IPS-NIHi7 (cell line): ENCODE measurements at regions not wholly inside any gene's neighbourhood (a gene's known extent, or its start where the extent isn't known, plus 50 kb on each side); places are given as distances from the start of the nearest gene placed in this dataset.

ENCODE experiments used
- DNase-seq: peaks from one replicate; pipeline ENCODE4 v3.0.0; 2012; ENCODE audit warnings: mixed read lengths; ENCODE audit errors: extremely low spot score

DNA sequence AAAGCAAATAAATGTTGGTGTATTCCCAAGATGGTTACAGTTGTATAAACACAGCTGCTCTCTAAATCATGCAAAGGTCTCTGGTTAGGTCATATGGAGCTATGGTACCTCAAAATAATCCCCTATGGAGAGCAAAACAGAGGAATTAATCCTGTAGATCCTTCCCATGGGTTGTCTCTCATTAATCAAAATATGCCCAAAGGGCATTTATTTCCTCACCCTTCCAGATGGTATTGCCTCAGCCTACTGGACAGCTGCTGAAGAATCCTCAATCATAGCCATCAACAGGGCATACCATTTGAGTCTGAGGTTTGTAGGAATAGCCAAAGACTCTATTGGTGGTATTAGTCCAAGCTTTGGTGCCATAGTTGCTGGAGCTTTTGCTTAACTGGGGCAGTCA lies 360.9 kb downstream of the RPL10L start:
- no peak for DNase-seq

DNA sequence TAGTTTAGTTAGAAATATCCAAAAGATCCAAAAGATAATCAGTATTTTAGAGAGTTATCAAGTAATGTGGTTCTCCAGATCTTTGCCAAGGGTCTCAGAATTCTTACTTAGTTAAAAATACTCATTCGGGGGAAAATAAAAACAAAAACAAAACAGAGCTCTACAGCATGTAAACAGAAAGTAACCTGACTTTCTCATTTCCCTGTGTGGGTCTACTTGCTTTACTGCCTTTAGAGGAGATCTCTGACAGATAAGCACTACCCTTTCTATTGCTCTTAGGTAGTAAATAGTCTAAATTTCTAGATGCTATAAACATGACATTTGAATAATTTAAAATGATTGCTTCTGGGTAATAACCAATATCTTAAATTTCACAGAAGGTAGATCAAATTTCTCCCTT lies 371.8 kb downstream of the RPL10L start:
- no peak for DNase-seq

DNA sequence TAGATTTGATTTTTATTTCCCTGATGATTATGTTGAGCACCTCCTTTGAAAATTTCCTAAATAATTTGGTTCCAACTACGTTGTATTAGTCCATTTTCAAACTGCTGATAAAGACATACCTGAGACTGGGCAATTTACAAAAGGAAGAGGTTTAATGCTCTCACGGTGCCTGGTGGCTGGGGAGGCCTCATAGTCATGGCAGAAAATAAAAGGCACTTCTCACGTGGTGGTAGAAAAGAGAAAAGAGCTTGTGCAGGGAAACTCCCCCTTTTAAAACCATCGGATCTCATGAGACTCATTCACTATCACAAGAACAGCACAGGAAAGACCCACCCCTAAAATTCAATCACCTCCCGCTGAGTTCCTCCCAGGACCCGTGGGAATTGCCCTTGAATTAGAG lies 372.3 kb downstream of the RPL10L start:
- no peak for DNase-seq

DNA sequence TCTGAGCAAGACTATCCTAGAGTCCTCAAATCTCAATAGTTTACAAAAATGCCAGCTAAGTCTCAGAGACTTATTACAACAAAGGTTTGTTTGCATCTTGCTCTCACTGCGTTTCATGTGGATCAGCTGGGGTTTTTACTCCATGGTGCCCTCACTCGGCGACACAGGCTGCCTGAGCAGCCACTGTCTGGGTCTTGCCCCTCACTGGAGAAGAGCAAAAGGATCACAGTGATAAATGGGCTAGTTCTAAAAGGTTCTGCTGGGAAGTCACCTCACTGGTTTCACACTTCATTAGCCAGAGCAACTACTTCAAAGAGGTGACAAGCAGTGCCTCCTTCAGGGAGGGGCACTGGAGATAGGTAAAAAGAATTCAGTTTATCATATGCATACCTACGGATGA lies 392.0 kb downstream of the RPL10L start:
- DNase-seq, result no peak

DNA sequence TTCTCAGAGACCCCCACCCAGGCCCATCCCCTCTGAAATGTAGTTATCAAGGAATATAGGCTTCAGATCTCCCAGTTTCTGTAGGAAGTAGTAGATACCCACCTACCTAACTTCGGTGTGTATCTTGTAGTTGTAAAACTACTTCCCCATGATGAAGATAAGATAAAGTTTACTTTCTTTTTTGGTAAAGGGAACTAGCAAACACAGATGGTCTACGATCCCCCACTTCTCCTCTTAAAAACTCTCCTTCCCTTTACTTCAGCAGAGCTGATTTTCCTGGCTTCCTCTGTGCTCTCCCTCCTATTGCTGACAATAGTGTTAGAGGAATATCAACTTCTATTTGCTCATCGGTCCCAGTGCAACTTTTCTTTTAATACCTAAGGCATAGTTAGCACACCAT lies 395.2 kb downstream of the RPL10L start:
- no peak for DNase-seq

DNA sequence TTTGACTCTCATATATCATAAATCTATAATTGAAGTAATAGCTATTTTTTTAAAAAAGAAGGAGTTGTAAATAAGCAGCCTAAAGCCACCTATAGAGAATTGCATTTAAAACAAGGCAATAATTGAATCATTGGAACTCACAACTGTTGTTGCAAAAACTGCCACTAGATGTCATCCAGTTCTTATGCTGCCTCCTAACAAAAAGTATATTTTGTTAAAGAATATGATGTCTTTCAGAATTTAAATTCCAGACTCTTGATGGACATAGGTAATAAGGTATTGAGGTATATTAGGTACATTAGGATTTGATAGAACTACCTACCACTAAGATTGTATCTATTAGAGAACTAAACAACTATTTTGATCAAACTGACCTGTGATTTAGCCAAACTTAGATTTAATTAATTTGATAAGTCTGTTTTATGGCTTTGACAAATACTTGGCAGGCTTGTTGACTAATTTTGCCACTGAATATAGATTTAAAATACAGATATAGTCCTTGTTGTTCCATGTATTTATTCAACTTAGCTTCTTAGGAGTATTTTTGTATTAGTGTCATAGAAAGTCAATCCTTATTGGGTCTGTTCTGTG lies 401.4 kb downstream of the RPL10L start:
- DNase-seq, result peak; percentile 7

DNA sequence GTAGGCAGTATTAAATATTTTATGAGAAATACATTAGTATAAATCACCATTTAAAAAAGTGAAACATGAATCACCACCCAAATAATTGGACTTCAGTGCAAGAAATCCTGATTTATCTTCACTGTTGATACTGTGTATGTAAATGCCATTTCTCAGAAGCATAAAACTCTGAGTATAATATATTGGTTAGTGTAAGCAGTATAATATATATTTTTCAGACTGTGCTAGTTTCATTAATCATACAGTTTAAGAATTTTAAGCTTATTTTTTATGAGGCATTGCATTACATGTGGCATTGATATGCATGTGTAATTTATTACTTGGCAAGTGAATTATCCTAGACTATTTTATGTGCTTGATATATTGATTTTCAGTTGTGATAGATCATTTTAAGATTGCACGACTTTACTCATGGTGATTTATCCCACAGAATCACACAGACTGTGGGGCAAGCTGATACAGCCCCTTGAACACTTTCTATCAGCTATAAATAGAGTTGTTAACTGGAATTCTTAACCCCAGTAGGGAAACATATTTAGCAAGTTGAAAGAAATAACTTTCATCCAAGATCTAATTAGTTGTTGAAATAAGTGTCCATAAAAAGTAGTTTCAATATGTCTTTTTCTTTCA lies 403.5 kb downstream of the RPL10L start:
- no peak for DNase-seq

DNA sequence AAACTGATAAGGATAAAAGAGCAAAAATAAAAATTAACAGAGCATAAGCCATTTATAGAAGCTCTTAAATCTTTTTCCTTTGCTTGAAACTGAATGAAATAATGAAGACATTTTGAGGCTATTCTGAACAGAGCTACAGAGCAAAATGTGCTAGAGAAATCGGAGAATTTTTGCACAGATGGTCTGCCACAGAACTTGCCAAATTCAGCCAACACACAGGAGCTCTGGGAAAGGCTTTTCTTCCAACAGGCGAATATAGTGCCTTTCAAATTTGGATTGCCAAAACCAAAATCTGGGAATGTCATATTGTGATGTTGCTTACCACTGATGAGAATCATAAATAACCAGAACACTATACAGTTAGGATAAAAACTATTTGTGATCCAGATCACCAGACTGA lies 406.3 kb downstream of the RPL10L start:
- no peak for DNase-seq

DNA sequence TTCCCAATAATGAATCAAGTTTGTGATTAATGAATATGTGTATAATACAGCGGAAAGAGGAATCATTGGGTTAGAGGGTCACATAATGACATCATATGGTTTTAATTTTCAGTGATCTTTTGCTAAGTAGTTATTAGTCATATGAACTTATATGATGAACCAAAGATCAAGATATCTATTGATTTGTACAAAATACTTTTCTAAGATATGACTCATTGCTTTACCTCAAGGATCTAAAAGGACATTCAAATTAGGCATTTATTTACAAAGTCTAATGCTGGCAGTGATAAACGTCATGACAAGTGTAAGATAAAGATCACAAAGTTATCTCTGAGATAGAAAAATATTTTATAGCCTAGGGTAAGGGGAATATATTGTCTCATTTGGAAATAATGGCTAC lies 417.8 kb downstream of the RPL10L start:
- DNase-seq, result no peak

DNA sequence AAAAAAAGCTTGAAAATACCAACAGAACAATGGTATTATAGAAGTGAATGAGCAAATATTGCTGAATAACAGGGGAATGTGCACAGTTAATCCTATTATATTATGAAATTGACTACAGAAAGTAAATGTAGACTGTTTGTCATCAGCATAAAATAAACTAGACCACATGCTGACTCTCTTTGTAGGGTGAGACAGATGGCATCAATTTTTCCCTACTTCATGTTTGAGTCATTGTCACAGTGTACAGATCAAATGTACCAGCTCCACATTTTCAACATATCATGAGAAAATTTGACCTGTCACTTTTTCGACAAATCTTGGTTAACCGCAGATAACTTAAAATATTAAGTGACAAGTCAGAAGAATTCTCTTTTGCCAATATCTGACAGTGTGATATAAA lies 421.0 kb downstream of the RPL10L start:
- no peak for DNase-seq

DNA sequence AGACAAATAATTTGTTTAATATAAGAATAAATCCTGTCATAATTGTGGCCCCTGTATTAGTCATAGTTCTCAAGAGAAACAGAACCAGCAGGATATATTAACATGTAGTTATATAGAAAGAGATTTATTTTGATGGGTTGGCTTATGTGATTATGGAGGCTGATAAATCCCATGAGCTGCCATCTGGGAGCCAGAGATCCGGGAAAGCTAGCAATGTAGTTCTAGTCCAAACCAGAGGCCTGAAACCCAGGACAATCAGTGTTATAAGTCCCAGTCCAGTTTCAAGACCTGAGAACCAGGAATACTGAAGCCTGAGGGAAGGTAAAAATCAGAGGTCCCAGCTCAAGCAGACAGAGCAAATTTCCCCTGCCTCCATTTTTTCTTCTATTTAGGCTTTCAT lies 435.8 kb downstream of the RPL10L start:
- no peak for DNase-seq

DNA sequence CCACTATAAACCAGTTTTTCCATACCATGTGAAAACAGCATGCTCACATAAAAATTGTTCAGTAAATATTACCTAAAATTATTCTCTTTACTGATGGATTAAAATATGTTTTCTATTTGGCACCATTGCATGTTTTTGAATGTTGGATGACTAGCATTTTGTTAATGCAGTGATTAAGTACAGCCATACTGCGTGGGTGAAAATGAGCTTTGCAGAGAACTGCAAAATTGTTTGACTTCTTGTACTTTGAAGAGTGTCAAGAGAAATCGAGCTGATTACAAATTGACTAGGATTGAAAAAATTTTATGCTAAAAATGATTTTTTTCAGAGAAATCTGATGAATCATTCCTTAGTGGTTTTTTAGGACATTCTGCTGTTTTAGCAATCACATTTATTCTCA lies 452.9 kb downstream of the RPL10L start:
- no peak for DNase-seq

DNA sequence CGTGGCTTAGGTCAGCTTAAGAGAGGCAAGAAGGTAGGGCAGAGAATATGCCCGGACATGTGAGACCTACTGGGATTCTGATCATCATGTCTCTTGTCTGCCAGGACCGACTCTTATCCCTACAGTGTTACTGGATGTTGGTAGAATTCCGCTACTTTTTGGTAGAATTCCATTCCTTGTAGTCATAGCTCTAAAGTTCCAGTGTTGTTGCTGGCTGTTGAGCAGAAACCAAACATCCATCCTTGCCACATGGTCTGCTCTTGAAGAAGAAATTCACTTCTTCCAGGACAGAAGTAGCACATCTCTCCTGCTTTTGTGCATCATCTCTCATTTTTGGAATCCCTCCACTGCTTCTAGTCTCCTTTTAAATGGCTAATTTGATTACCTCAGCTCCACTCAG lies 453.7 kb downstream of the RPL10L start:
- no peak for DNase-seq
